Panc1 (cell line): ENCODE measurements at regions not wholly inside any gene's neighbourhood (a gene's known extent, or its start where the extent isn't known, plus 50 kb on each side); places are given as distances from the start of the nearest gene placed in this dataset.

Experiments
- CTCF ChIP-seq: fragments of 450-650 bp; IDR thresholded peaks from 2 replicates; pipeline ENCODE4 v1.5.1; 2017; ENCODE audit warnings: mild to moderate bottlenecking
- POLR2AphosphoS5 ChIP-seq: IDR thresholded peaks from 2 replicates; pipeline ENCODE4 v1.6.1; 2012; ENCODE audit warnings: mild to moderate bottlenecking, low read depth, low read length, moderate library complexity
- REST ChIP-seq, 2 experiments: IDR thresholded peaks; 2 replicates each; pipeline ENCODE4 v1.6.1; 2011 to 2012; ENCODE audit warnings: low read depth in 2 of 2, control low read depth in 1 of 2, low read length in 1 of 2, mild to moderate bottlenecking in 1 of 2, moderate library complexity in 1 of 2; ENCODE audit not compliant: insufficient read depth in 1 of 2
- SIN3A ChIP-seq: IDR thresholded peaks from 2 replicates; pipeline ENCODE4 v1.6.1; 2012; ENCODE audit warnings: low read depth, mild to moderate bottlenecking, low read length, moderate library complexity, borderline replicate concordance; ENCODE audit not compliant: insufficient read depth

GRCh38 chr9:7509576-7510145 is 289.9 kb downstream of the DMAC1 start:
- TF ChIP-seq CTCF (no peak), REST (IDR thresholded peaks at IDR 0.05; ENCODE audit: insufficient read depth in 1 of 2, low read depth in 2 of 2, low read length in 1 of 2) (no peak), POLR2AphosphoS5 (no peak), SIN3A (no peak)
